Renal pelvis (tissue), 1 donor: ENCODE measurements at regions not wholly inside any gene's neighbourhood (a gene's known extent, or its start where the extent isn't known, plus 50 kb on each side); places are given as distances from the start of the nearest gene placed in this dataset.

Source experiments
- DNase-seq: peaks from one replicate; pipeline ENCODE4 v3.0.0-alpha.2; 2013

- DNase-seq = no peak
These were observed 368.5 kb downstream of the MAFB start for GRCh38 chr20:40320517-40321011.

DNA sequence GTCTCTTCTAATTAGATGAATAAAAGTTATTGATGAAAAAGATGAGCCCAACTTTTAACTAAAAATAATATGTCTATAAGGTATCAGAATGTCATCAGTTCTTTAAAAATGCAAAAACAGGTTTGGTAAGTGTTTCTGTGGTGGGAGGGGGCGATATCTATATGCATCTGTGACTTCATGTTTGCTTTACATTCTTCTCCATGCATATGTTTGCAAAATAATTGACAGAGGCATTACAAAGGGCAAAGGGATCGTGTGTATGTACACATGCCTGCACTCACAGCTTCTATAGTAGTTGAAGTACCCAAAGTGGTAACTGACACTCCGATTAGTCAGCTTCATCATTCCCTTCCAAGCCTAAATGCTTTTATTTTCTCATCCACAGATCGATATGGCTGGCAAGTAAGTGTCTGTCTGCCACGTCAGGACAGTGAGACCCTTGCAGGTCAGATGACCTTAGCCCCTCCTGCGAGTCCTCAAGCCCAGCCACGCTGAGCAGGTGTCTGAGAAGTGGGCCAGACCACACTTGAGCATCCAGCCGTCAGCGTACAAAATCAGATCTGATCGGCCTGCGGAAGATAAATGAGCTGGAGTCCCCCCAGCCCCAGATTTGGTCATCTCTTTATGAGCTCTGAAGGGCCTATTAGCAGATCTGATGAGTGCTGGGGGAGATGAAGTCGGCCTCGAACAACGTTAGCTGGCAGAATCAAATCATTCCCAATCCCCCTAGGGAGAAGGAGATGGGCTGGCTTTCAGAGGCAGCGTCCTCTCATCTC, 369.1 kb downstream of the MAFB start:
- DNase-seq = no peak

DNA sequence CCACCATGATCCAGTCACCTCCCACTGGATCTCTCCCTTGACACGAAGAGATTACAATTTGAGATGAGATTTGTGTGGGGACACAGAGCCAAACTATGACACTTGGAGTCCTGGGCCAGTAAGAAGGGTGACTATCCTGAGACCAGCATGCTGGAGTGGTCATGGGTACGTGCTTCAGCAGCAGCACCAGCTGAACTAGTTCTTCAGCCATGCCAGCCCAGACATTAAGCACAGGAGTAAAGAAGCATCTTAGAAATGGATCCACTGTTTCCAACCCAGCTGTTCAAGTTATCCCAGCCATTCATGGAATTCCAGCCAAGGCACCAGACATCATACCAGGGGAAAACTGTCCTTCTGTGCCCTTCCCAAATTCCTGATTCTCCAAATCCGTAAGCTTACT, 370.0 kb downstream of the MAFB start:
- no peak for DNase-seq

DNA sequence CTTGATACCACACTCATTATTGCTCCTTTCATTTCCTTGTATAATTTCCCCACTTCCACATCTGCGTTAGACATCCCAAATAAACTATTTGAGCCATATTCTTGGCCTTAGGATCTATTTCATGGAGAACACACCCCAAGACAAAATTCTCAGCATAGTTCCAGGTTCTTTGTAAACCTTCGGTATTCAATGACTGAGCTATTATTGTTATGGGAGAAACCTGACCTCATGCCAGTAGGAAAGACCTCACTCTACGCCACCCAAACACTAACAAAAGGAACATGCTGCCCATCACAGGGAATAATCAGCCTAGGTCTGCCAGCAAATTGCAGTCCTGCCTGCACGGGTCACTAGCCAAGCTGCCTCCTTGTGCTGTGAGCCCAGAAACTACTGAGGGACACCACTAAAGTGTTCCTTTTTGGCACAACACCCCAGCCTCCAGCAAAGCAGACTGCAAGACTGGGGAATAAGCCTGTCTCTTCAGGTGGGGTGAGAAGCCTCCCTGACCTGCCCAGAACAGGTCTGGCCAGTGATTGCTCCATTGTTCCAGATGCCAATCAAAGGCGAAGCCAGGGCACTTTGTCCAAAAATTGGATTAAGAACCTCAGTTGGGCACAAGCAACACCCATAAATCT, 371.8 kb downstream of the MAFB start:
- no peak for DNase-seq

DNA sequence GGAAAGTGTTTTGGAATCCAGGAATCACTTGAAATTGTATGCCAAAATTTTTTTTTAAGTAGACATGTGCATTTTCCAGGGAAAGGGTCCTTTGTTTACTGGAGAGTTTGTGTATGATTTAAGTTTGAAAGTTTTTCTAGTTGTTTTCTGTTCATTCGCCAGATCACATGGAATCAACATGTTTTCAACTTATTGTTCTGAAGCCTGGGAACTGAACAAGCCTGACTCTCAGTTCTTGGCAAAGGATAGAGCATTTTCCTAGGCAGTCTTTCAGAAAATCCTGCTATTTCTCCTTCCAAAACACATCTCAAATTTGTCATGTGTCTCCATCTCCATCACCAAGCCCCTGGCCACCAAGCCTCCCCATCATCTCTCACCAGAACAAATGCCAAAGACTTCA, 374.8 kb downstream of the MAFB start:
- DNase-seq = no peak

- no peak for DNase-seq
These were observed 375.3 kb downstream of the MAFB start for GRCh38 chr20:40313730-40314129.

GRCh38 chr20:40309731-40310130, 379.3 kb downstream of the MAFB start:
- no peak for DNase-seq

GRCh38 chr20:40307997-40308396, 381.0 kb downstream of the MAFB start:
- no peak for DNase-seq

DNA sequence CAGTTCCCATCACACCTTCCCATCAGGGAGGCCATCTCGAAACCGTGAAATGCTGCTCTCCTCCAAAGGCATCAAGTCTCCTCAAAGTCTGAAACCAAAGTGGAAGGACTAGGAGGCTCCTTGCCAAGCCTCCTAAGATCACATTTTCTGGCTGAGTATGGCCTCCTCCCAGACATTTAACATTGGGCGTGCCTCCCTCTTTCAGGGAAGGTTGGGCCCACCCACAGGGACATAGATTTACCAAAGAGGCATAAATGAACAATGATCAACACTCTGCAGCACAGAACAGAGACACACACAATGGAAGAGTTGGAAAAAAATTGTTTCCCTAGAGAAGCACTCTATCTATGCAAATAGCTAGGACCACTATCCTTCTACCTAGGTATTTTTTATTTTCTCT, 381.8 kb downstream of the MAFB start:
- no peak for DNase-seq

GRCh38 chr20:40305303-40305702, 383.7 kb downstream of the MAFB start:
- DNase-seq = no peak

DNA sequence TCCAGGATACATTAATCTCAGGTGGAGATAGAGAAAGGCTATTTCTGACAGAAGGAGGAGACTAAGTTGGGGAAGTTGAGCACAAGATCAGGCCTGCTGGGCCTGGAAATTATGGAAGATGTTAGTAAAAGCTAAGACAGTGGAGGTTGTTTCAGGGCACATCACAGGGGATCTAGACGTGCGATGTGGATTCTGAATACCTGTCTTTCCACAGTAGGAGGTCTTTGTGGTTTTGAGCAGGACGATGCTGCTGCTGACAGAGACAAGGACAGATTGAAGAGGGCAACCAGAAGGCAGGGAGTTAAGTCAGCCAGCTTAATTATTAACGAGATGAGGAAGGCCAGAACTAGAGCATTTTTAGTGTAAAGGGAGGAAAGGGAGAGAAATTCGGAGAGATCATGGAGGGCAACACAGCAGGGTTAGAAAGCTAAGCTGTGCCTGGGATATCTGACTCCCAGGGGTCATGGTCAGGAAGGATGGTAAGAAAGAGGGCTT, 384.9 kb downstream of the MAFB start:
- DNase-seq = no peak

- no peak for DNase-seq
These were observed 394.3 kb downstream of the MAFB start for GRCh38 chr20:40294747-40295146.

- no peak for DNase-seq
These were observed 394.9 kb downstream of the MAFB start for GRCh38 chr20:40294175-40294574.

DNA sequence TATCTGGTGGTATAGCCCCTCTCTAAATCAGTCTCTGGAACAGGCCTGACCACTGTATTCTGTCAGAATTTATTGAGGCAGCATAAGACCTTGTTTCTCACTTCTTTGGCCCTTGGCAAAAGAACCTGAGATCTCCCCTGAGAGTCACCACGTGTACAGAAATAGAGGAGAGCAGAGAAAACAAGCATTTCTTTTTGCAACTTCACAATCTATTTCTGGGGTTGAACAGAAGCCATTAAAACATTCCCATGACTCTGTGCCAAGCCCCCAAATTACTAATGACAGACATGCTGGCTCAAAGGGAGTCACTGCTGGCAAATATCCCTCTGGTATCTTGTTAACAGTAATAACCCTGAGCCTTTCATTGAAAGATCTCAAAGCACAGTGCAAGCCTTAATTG, 395.3 kb downstream of the MAFB start:
- DNase-seq = peak; percentile 16

- no peak for DNase-seq
These were observed 397.4 kb downstream of the MAFB start for GRCh38 chr20:40291493-40292135.

- DNase-seq = no peak
These were observed 401.4 kb downstream of the MAFB start for GRCh38 chr20:40287683-40288082.

- peak; percentile 30 for DNase-seq
These were observed 402.0 kb downstream of the MAFB start for GRCh38 chr20:40286975-40287531.

DNA sequence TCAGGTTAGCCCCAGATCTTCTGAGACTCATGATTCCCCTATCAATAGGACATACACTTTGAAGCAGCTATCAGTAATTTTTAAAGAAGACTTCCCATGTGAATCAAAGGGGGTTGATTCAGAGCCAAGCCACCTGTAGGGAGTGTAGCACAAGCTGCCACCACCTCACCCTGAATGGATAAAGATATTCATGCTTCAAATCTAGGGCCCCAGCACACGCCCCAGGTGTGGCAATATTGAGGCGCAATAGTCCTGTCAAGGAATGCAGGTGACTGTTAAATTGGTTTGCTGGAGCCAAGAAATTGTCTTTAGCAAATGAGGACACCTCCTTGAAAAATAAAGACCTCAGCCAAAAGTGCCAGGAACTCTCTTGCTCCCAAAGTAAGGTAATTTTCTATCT, 404.4 kb downstream of the MAFB start:
- DNase-seq = no peak

- DNase-seq = no peak
These were observed 405.3 kb downstream of the MAFB start for GRCh38 chr20:40283689-40284088.

DNA sequence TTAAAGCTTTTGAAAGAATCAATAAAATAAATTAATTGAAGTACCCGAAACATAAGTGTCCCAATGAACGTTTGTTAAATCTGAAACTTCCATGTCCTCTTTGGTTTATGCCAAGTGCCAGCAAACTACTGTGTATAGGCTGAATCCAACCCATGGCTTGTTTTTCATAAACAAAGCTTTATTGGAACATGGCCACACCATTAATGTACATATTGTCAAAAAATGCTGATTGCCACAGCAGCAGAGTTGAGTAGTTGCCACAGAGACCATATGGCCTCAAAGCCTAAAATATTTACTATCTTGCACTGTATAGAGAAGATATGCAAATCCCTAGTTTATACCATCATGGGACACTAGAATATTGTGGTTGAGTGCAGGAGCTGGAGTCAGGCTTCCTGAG, 406.1 kb downstream of the MAFB start:
- no peak for DNase-seq

DNA sequence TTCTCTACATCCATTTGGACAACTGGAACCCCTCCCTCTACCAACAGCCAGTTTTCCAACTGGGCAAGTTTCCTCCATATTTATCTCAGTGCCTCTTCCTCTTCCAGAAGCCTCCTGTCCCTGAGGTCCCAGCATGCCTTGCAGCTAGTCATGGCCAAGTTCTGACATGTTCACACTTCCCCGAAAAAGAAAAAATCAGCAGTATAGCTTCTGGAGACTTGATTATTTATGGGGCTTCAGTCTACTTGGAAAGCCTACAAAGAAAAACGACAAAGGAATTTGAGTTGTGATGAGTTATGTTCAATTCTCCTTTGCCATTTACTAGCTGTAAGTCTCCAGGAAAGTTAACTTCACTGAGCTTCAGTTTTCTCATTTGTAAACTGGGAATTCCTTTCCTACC, 406.5 kb downstream of the MAFB start:
- peak; percentile 60 for DNase-seq

- no peak for DNase-seq
These were observed 408.4 kb downstream of the MAFB start for GRCh38 chr20:40280616-40281015.

DNA sequence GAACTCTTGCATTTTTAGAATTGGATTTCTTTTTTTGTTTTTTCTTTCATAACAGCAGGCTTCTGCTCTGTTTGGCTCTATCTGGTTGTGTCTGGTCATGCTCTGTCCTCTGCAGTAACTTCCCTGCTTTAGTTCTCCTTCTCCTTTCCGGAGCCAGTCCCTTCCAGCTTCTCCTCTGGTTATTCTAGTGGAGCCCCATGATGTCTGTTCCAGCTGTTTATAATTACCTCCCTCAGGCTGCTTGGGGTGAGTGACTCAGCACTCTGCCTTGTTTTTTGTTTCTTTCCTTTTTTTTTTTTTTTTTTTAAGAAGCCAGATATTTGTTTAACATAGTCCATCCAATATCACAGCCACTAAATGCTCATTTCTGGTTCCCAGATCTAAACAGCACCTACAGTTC, 409.6 kb downstream of the MAFB start:
- DNase-seq = peak; percentile 35
